Peyer's patch (tissue), 4 donors: ENCODE measurements at regions not wholly inside any gene's neighbourhood (a gene's known extent, or its start where the extent isn't known, plus 50 kb on each side); places are given as distances from the start of the nearest gene placed in this dataset.

ENCODE experiments used
- DNase-seq, 3 donors: peaks; one replicate each; pipeline ENCODE4 v3.0.0-alpha.2; 2017 to 2019
- H3K27ac ChIP-seq, 4 donors: fragments of 200-600 bp; sonication (generic); one replicate each; pipeline ENCODE4 v1.5.1; 2016 to 2019
- H3K27me3 ChIP-seq, 2 donors: fragments of 200-600 bp; sonication (generic); one replicate each; pipeline ENCODE4 v1.5.1; 2019
- H3K36me3 ChIP-seq, 3 donors: fragments of 200-600 bp; sonication (generic); one replicate each; pipeline ENCODE4 v1.5.1; 2016 to 2019
- H3K4me1 ChIP-seq, 4 donors: fragments of 200-600 bp; sonication (generic); one replicate each; pipeline ENCODE4 v1.5.1; 2016 to 2019
- H3K4me3 ChIP-seq, 4 donors: fragments of 200-600 bp; sonication (generic); 1 replicate in 3 of 4; 2 replicates in 1 of 4; pipeline ENCODE4 v1.5.1; 2016 to 2019; ENCODE audit warnings: mild to moderate bottlenecking in 1 of 4
- H3K9me3 ChIP-seq, 4 donors: fragments of 200-600 bp; sonication (generic); one replicate each; pipeline ENCODE4 v1.5.1; 2016 to 2019; ENCODE audit warnings: mild to moderate bottlenecking in 1 of 4
- POLR2A ChIP-seq, 2 donors: fragments of 450-650 bp; IDR thresholded peaks; one replicate each; pipeline ENCODE4 v1.5.1; 2017; ENCODE audit warnings: antibody characterized with exemption in 2 of 2, mild to moderate bottlenecking in 2 of 2, moderate library complexity in 2 of 2
- TF ChIP-seq, protein P1 (sequence below), 6 experiments: fragments of 450-650 bp in 4 of 6; fragments of 200-600 bp in 2 of 6; sonication (generic) in 1 of 6; IDR thresholded peaks; one replicate each; pipeline ENCODE4 v1.5.1; 2017 to 2019; ENCODE audit warnings: antibody characterized with exemption in 6 of 6, mild to moderate bottlenecking in 3 of 6, moderate library complexity in 1 of 6

DNA sequence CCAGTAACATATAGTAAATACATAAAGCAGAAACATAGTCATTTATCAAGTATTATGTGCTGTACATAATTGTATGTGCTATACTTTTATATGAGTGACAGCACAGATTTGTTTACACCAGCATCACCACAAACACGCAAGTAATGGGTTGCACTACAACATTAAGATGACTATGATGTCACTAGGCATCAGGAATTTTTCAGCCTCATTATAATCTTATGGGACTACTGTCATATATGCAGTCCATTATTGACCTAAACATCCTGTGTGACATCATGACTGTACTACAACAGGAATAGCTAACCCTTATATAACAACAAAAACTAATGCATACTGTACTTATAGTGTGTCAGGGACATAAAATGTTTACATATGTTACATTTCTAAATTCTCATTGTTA is 50.2 kb upstream of the IZUMO1R start:
- Histone ChIP-seq H3K36me3 (no peaks in the 10 kb centered on the region), H3K9me3 (no peaks in the 10 kb centered on the region), H3K27ac (no peak overlapping the region), H3K4me3 (no peak overlapping the region), H3K4me1 (no peaks in the 10 kb centered on the region), H3K27me3 (no peaks in the 10 kb centered on the region)
- TF ChIP-seq POLR2A (IDR thresholded peaks at IDR 0.05), result no peak
- TF ChIP-seq, protein P1, sequence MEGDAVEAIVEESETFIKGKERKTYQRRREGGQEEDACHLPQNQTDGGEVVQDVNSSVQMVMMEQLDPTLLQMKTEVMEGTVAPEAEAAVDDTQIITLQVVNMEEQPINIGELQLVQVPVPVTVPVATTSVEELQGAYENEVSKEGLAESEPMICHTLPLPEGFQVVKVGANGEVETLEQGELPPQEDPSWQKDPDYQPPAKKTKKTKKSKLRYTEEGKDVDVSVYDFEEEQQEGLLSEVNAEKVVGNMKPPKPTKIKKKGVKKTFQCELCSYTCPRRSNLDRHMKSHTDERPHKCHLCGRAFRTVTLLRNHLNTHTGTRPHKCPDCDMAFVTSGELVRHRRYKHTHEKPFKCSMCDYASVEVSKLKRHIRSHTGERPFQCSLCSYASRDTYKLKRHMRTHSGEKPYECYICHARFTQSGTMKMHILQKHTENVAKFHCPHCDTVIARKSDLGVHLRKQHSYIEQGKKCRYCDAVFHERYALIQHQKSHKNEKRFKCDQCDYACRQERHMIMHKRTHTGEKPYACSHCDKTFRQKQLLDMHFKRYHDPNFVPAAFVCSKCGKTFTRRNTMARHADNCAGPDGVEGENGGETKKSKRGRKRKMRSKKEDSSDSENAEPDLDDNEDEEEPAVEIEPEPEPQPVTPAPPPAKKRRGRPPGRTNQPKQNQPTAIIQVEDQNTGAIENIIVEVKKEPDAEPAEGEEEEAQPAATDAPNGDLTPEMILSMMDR (IDR thresholded peaks at IDR 0.05), result no peak
- no peak for DNase-seq
